ENCODE measurements at regions not wholly inside any gene's neighbourhood (a gene's known extent, or its start where the extent isn't known, plus 50 kb on each side); places are given as distances from the start of the nearest gene placed in this dataset.

DNA sequence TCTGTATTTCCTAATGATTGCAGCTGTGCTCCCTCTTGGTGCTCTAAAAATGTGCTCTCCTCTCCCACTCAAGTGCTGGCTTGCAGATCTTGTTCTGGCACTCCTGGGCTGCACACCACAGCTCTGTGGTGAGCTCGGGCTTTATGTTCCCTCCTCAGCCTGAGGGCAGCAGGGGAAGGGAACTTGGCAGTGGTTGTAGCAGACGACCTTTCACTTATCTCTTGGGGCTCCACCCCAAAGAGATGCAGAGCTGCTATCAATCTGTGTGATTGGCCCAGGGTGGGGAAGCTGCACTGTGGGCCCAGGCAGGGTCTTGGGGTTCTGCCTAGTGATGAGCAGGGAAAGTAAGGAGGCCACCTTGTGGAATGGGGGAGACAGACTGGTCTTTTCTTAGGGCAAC is 143.5 kb upstream of the GORAB start:
- intact Hi-C loops (cut with DNase I), result no loop called here

DNA sequence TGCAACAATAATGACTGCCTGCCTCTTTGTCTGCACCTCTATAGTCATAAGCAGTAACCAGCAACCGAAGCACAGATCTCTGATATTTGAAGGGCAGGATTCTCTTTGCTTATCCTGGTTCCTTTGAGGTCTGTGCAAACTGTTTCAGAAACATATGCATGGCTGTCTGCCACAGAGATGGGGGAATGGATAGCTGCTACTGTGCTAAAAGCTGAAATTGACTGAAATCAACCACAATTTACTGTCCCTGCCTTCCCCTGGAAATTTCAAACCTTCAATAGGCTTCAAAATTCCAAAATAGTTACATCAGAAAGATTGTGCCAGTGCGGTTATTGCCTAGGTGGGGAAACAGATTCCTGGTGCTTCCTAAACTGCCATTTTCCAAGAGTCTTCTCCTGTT is 136.8 kb upstream of the GORAB start:
- peaks cover 0 to 4% of the 10 kb centered on the region in 2 donors for H3K4me1 ChIP-seq
- H3K36me3 ChIP-seq, result no peaks in the 10 kb centered on the region

More for the DNA sequence above, 143.5 kb upstream of the GORAB start:
- Histone ChIP-seq H3K4me3 (no peak overlapping the region), H3K27ac (no peak overlapping the region), H3K36me3 (no peaks in the 10 kb centered on the region), H3K9me3 (no peaks in the 10 kb centered on the region), H3K27me3 (no peaks in the 10 kb centered on the region), H3K4me1 (no peaks in the 10 kb centered on the region)
- TF ChIP-seq, protein P1, sequence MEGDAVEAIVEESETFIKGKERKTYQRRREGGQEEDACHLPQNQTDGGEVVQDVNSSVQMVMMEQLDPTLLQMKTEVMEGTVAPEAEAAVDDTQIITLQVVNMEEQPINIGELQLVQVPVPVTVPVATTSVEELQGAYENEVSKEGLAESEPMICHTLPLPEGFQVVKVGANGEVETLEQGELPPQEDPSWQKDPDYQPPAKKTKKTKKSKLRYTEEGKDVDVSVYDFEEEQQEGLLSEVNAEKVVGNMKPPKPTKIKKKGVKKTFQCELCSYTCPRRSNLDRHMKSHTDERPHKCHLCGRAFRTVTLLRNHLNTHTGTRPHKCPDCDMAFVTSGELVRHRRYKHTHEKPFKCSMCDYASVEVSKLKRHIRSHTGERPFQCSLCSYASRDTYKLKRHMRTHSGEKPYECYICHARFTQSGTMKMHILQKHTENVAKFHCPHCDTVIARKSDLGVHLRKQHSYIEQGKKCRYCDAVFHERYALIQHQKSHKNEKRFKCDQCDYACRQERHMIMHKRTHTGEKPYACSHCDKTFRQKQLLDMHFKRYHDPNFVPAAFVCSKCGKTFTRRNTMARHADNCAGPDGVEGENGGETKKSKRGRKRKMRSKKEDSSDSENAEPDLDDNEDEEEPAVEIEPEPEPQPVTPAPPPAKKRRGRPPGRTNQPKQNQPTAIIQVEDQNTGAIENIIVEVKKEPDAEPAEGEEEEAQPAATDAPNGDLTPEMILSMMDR (IDR thresholded peaks at IDR 0.05), result no peak
- DNase-seq (ENCODE audit: low spot score in 2 of 2), result no peak

DNA sequence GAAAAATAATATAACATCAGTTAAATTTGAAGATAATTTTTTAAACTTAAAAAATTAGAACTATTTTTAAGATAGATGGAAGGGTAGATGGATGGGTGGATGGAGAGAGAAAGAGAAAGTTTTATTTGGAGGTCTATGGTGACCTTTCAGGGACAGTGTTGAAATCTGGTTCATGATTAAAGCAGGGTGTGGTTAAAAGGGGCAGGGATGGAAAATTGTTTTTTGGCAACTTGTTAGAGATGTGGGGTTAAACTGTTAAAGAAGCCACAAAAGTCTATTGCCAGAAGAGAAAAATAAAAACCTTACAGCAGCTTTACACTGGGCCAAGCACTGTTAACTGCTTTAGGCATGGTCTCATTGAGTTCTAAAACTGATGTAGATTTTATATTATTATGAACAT is 134.9 kb upstream of the GORAB start:
- H3K9me3 ChIP-seq, result no peaks in the 10 kb centered on the region
- H3K4me3 ChIP-seq, result no peak overlapping the region
- DNase-seq (ENCODE audit: low spot score in 2 of 2), result no peak
- H3K4me1 ChIP-seq, result peaks cover 0 to 4% of the 10 kb centered on the region in 2 donors
- no peaks in the 10 kb centered on the region for H3K27me3 ChIP-seq
- H3K36me3 ChIP-seq, result no peaks in the 10 kb centered on the region
- intact Hi-C loops (cut with DNase I), result no loop called here
- TF ChIP-seq, protein P1 (IDR thresholded peaks at IDR 0.05), result no peak
- H3K27ac ChIP-seq, result no peak overlapping the region

More for the DNA sequence above, 136.8 kb upstream of the GORAB start:
- Histone ChIP-seq H3K27ac (no peak overlapping the region), H3K27me3 (no peaks in the 10 kb centered on the region), H3K9me3 (no peaks in the 10 kb centered on the region), H3K4me3 (no peak overlapping the region)
- intact Hi-C loops (cut with DNase I), result no loop called here
- no peak for DNase-seq (ENCODE audit: low spot score in 2 of 2)
- TF ChIP-seq, protein P1 (IDR thresholded peaks at IDR 0.05), result no peak

DNA sequence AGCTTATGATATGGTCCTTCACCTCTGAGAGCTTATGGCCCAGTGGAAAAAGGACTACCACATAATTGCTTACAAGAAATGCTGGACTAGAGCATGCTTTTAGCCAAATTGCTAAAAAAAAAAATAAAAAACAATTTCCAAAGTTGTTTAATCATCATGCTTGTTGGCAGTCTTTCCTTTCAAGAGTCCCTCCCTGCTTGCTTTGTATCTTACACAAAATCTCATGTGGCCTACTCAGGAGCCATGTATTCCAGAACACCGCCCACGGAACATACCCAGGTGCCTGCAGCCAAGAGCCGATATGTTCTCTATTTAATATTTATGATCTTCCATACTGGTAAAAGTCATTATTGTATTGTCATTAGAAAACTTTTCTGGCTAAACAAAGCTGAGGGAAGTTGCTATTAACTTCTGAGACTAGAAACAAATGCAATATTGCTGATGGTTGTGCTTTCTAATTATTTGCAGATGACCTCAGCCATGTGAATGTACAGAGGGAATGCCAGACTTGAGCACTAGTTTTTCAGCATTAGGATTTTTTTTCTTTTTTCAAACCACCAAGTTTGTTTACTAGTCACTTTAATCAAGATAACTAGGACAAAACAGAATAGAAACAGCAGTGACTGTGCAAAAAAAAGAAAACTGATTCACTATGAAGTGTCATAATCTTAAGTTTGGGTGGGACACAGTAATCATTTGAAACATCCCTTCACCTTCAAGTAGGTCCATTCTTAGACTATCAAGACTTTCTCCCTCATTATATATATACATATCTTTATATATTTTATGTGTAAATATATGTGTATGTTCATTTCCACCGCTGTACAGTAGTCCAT is 129.3 kb upstream of the GORAB start:
- intact Hi-C loops (cut with DNase I), result no loop called here
- Histone ChIP-seq H3K4me3 (no peak overlapping the region), H3K27me3 (no peaks in the 10 kb centered on the region), H3K4me1 (peaks cover 0 to 2% of the 10 kb centered on the region in 2 donors), H3K27ac (peak overlapping the region; percentile 1 to 6), H3K9me3 (no peaks in the 10 kb centered on the region), H3K36me3 (no peaks in the 10 kb centered on the region)
- no peak for DNase-seq (ENCODE audit: low spot score in 2 of 2)
- TF ChIP-seq, protein P1 (IDR thresholded peaks at IDR 0.05), result no peak

DNA sequence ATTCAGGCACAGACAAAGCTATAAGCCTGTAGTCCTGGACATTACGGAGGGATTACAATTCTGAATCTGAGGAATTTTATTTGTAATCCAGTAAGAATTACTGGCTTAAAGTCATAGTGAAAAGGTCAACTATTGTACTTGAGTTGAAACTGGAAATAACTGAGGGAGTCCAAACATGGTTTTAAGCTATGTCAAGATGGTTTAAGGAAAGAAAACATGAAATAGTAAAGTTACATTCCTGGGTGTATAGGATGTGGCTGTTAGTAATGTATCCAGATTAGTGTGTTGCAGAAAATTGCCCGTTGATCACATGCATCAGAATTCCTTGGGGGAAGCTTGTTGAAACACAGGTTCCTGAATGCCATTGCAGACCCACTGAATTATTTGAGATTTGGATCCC is 124.8 kb upstream of the GORAB start:
- H3K36me3 ChIP-seq, result no peaks in the 10 kb centered on the region
- H3K4me3 ChIP-seq, result no peak overlapping the region
- H3K9me3 ChIP-seq, result no peaks in the 10 kb centered on the region
- DNase-seq (ENCODE audit: low spot score in 2 of 2), result no peak
- intact Hi-C loops (cut with DNase I), result no loop called here
- H3K27me3 ChIP-seq, result no peaks in the 10 kb centered on the region
- TF ChIP-seq, protein P1 (IDR thresholded peaks at IDR 0.05), result no peak
- peaks cover 0 to 14% of the 10 kb centered on the region in 2 donors for H3K4me1 ChIP-seq
- H3K27ac ChIP-seq, result no peak overlapping the region

All from ascending aorta (tissue), 2 donors.